ENCODE measurements at regions not wholly inside any gene's neighbourhood (a gene's known extent, or its start where the extent isn't known, plus 50 kb on each side); places are given as distances from the start of the nearest gene placed in this dataset.

- H4K5ac ChIP-seq (ENCODE audit: insufficient read length, low read depth, low read length): no peak overlapping the region
- peaks cover 10 to 13% of the 10 kb centered on the region in 2 experiments for H3K4me1 Mint-ChIP-seq
- H3K14ac ChIP-seq (ENCODE audit: insufficient read depth, low read length): no peak overlapping the region
- H3K9me3 Mint-ChIP-seq: no peaks in the 10 kb centered on the region
- H3K79me1 ChIP-seq (ENCODE audit: insufficient read depth, low read depth, low read length, poor library complexity, severe bottlenecking): no peaks in the 10 kb centered on the region
- H4K20me1 ChIP-seq (ENCODE audit: control insufficient read depth, insufficient read depth, insufficient read length): no peaks in the 10 kb centered on the region
- no peak for DNase-seq
- no peak overlapping the region for H3K4me3 Mint-ChIP-seq
- H3K23me2 ChIP-seq (ENCODE audit: insufficient read length, low read depth, low read length, poor library complexity, severe bottlenecking): no peaks in the 10 kb centered on the region
- no peak overlapping the region for H3K23ac ChIP-seq (ENCODE audit: insufficient read length, low read depth, low read length)
- H3K4me1 ChIP-seq (ENCODE audit: insufficient read depth, low read length): peaks cover 2% of the 10 kb centered on the region; the same call in 1 of the 2 replicates
- no peak overlapping the region for H3K27ac Mint-ChIP-seq
- H3K36me3 Mint-ChIP-seq (ENCODE audit: insufficient read depth in 1 of 3, low read depth in 3 of 3): no peaks in the 10 kb centered on the region
- H3K4me2 ChIP-seq (ENCODE audit: insufficient read depth, insufficient read length, low read length): no peak overlapping the region
- H3K27me3 ChIP-seq (ENCODE audit: insufficient read depth, low read length): no peaks in the 10 kb centered on the region; the same call in 1 of the 2 replicates
- H3K9ac ChIP-seq (ENCODE audit: extremely low read depth, insufficient read length, low read length): no peak overlapping the region
- H3K27ac ChIP-seq (ENCODE audit: insufficient read length, low read depth, low read length): no peak overlapping the region
- no peak overlapping the region for H2AFZ ChIP-seq (ENCODE audit: low read length)
- no peak overlapping the region for H3K56ac ChIP-seq (ENCODE audit: insufficient read length, low read depth, low read length)
- H2BK5ac ChIP-seq (ENCODE audit: insufficient read length, low read length): no peak overlapping the region
- no CpG with 5 or more reads among the region's 4 CpGs for WGBS (ENCODE audit: extremely low coverage, insufficient read length, low lambda C conversion rate)
- no peak overlapping the region for H3T11ph ChIP-seq (ENCODE audit: low read length)
- H2AK5ac ChIP-seq (ENCODE audit: insufficient read length, low read length): no peak overlapping the region
- H4K91ac ChIP-seq (ENCODE audit: insufficient read length, low read depth, low read length): no peak overlapping the region
- no peak overlapping the region for H2BK20ac ChIP-seq (ENCODE audit: low read depth, low read length, poor library complexity, severe bottlenecking)
- H2BK120ac ChIP-seq (ENCODE audit: low read depth, low read length, poor library complexity, severe bottlenecking): no peak overlapping the region
- H2BK15ac ChIP-seq (ENCODE audit: low read depth, low read length): no peak overlapping the region
- H3K4ac ChIP-seq (ENCODE audit: low read depth, low read length): no peak overlapping the region
- no peaks in the 10 kb centered on the region for H3K27me3 Mint-ChIP-seq (ENCODE audit: low read depth)
- no peak overlapping the region for H2BK12ac ChIP-seq (ENCODE audit: insufficient read length, low read depth, low read length)
- no peak for TF ChIP-seq CTCF (conservative IDR thresholded peaks at IDR 0.05)
- no peak overlapping the region for H4K8ac ChIP-seq (replicated peaks; ENCODE audit: insufficient read length, low read depth, low read length)
- H3K9me3 ChIP-seq (ENCODE audit: control insufficient read depth, low read depth, low read length): no peaks in the 10 kb centered on the region
- H3K18ac ChIP-seq (ENCODE audit: insufficient read length, low read depth, low read length): no peak overlapping the region
- no peaks in the 10 kb centered on the region for H3K79me2 ChIP-seq (ENCODE audit: insufficient read depth, low read length)
Observed at GRCh38 chr18:61743775-61744531, 148.9 kb downstream of the RNF152 start.
